SK-N-MC (cell line): ENCODE measurements at regions not wholly inside any gene's neighbourhood (a gene's known extent, or its start where the extent isn't known, plus 50 kb on each side); places are given as distances from the start of the nearest gene placed in this dataset.

Experiments used
- DNase-seq: peaks from one replicate; pipeline ENCODE4 v3.0.0-alpha.2; 2011; ENCODE audit warnings: low read depth, low spot score
- H3K27ac ChIP-seq: fragments of 200-600 bp; sonication (generic); 2 replicates; pipeline ENCODE4 v1.5.1; 2016; ENCODE audit warnings: mixed run types
- H3K36me3 ChIP-seq: fragments of 200-600 bp; sonication (generic); 2 replicates; pipeline ENCODE4 v1.6.1; 2017; ENCODE audit warnings: antibody characterized with exemption, low read length, mixed read lengths; ENCODE audit not compliant: insufficient read depth
- H3K4me3 ChIP-seq: fragments of 200-600 bp; sonication (generic); 2 replicates; pipeline ENCODE4 v1.5.1; 2016
- H3K9ac ChIP-seq: fragments of 200-600 bp; sonication (generic); 2 replicates; pipeline ENCODE4 v1.8.0; 2017; ENCODE audit warnings: mixed run types, mixed read lengths; ENCODE audit not compliant: insufficient read length
- H3K9me3 ChIP-seq: fragments of 200-600 bp; sonication (generic); 2 replicates; pipeline ENCODE4 v1.6.1; 2017; ENCODE audit warnings: low read depth, mild to moderate bottlenecking, antibody characterized with exemption, low read length, moderate library complexity, mixed read lengths
- EZH2 ChIP-seq: fragments of 200-600 bp; sonication (generic); IDR thresholded peaks from one replicate; pipeline ENCODE4 v1.6.1; 2017; ENCODE audit warnings: antibody characterized with exemption
- FOXP2 ChIP-seq: optimal IDR thresholded peaks from 2 replicates; pipeline ENCODE3; 2011; ENCODE audit warnings: mild to moderate bottlenecking, moderate library complexity; ENCODE audit not compliant: insufficient read depth; ENCODE audit errors: extremely low read length, control extremely low read depth
- POLR2AphosphoS5 ChIP-seq: IDR thresholded peaks from 2 replicates; pipeline ENCODE4 v1.6.1; 2012; ENCODE audit warnings: mild to moderate bottlenecking, low read depth, low read length, borderline replicate concordance

DNA sequence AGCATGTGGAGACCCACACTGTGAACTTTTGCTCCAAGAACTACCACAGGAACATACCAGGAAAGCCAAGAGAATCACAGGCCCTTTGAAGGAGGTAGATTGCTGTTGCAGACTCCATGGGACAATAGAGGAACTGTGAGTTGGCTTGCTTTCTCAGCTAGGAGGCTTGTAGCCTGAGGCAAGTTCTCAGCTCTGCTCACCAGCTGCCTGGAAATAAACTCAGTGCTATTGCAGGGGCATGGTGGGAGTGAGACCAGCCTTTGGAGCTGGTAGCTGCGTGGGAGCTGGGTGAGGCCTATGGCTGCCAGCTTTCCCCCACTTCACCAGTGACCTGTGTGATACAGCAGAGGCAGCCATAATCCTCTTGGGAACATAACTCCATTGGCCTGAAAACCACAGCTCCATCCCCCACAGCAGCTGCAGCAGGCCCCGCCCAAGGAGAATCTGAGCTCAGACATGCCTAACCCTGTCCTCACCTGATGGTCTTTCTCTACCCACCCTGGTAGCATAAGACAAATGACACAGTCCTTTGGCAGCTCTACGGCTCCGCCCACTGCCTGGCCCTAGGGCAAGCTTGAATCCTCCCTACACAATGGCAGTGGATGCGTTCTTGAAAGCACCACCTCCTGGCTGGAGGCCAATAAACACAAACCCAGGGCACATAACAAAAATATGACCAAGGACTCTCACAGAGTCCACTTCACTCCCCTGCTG, 389.5 kb downstream of the KIF4B start:
- no peak overlapping the region for H3K4me3 ChIP-seq
- H3K27ac ChIP-seq: no peak overlapping the region
- H3K9me3 ChIP-seq: no peaks in the 10 kb centered on the region
- no peak overlapping the region for H3K9ac ChIP-seq
- TF ChIP-seq POLR2AphosphoS5 (no peak), FOXP2 (no peak), EZH2 (no peak)
- peak; percentile 34 for DNase-seq
- H3K36me3 ChIP-seq: no peaks in the 10 kb centered on the region

DNA sequence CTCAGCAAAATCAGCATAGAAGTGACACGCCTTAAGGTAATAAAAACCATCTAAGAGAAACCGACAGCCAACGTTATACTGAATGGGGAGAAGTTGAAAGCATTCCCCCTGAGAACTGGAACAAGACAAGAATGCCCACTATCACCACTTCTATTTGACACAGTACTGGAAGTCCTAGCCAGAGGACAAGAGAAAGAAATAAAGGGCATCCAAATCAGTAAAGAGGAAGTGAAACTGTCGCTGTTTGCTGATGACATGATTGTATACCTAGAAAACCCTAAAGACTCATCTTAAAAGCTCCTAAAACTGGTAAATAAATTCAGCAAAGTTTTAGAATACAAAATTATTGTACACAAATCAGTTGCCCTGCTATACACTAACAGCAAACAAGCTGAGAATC, 393.3 kb downstream of the KIF4B start:
- TF ChIP-seq FOXP2 (no peak), EZH2 (no peak), POLR2AphosphoS5 (no peak)
- Histone ChIP-seq H3K9me3 (no peaks in the 10 kb centered on the region), H3K4me3 (no peak overlapping the region), H3K9ac (no peak overlapping the region), H3K27ac (no peak overlapping the region), H3K36me3 (no peaks in the 10 kb centered on the region)
- DNase-seq: no peak

DNA sequence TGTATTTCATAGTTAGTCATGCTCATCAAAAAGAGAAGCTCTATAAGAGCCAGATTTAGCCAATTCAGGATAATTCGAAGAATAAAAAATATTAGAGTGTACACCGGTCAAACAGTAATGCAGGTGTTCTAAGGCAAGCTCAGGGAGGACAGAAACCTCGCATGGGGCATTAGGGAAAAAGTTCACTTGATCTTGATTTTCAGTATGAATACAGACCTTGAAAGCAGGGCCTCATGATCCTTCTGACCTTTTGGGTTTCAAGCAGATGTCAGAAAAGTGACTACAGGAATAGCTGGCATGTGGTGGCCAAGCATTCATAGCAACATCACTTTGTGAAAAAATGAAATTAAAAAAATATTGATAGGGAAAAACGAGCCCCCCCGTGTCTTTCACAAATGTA, 394.9 kb downstream of the KIF4B start:
- Histone ChIP-seq H3K36me3 (no peaks in the 10 kb centered on the region), H3K9ac (no peak overlapping the region), H3K27ac (no peak overlapping the region), H3K9me3 (no peaks in the 10 kb centered on the region), H3K4me3 (no peak overlapping the region)
- DNase-seq: no peak
- TF ChIP-seq EZH2 (no peak), FOXP2 (no peak), POLR2AphosphoS5 (no peak)

DNA sequence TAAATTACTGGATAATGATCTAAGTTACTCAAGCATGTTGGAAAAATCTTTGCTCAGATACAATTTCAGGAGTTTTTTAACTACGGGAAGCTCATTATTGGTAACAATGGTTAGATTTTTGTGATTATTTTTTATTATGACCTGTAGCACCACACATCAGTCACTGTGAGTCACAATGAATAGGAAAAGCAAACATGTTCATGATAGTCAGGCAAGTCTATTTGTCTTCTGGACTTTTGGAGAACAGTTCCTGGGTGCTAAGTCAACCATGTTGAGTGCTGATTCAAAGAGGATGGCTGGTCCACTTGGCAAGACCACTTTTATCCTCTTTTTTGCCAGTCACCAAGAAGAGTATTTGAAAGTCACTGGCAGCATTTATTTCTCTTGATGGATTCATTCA, 403.2 kb downstream of the KIF4B start:
- Histone ChIP-seq H3K36me3 (no peaks in the 10 kb centered on the region), H3K9ac (no peak overlapping the region), H3K27ac (no peak overlapping the region), H3K4me3 (no peak overlapping the region), H3K9me3 (no peaks in the 10 kb centered on the region)
- TF ChIP-seq EZH2: no peak
- TF ChIP-seq FOXP2: no peak
- TF ChIP-seq POLR2AphosphoS5: no peak
- DNase-seq: no peak

DNA sequence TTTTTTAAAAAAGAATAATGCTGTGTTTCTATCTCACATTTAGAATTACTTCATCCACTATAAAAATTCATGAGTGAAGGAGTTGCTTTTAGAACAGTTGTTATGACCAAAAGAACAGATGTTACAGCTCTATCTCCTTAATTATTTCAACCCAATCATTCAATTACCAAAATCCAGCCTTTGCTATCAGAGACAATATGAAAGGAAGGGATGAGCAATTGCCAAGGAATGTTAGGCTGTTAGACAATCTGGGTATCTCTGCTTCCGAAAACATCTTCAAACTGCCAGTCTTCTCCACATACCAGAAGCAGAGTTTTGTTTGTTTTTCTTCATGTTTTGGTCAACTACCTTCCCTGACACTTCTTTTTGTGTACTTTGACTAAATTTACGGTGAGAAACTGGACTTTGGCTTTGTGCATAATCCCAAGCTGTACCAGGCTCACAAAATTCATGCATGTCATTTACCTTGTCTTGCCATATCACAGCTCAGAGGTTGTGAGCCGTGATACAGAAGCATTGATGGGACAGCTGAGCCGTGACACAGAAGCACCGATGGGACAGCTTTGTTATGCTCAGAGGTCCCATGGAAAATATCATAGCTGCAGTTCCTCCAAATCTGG, 405.5 kb downstream of the KIF4B start:
- no peak for DNase-seq

DNA sequence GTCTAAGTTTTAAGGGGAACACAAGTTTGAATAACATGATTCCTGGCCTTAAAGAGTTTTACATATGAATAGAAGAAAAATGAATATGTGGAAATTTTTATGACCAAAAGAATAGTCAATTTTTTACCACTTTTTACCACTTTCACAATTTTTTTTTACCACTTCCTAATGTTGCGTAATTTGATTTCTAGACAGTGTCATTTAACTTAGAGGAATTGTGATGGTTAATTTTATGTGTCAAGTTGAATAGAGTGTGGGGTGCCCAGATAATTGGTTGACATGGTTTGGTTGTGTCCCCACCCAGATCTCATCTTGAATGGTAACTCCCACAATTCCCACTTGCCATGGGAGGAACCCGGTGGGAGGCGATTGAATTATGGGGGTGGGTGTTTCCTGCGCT, 416.6 kb downstream of the KIF4B start:
- TF ChIP-seq POLR2AphosphoS5 (no peak), FOXP2 (no peak), EZH2 (no peak)
- Histone ChIP-seq H3K36me3 (no peaks in the 10 kb centered on the region), H3K9me3 (no peaks in the 10 kb centered on the region), H3K9ac (no peak overlapping the region), H3K27ac (no peak overlapping the region), H3K4me3 (no peak overlapping the region)
- DNase-seq: no peak

More for the DNA sequence above, 405.5 kb downstream of the KIF4B start:
- Histone ChIP-seq H3K36me3 (no peaks in the 10 kb centered on the region), H3K4me3 (no peak overlapping the region), H3K9ac (no peak overlapping the region), H3K9me3 (no peaks in the 10 kb centered on the region), H3K27ac (no peak overlapping the region)
- TF ChIP-seq FOXP2 (no peak), POLR2AphosphoS5 (no peak), EZH2 (no peak)

DNA sequence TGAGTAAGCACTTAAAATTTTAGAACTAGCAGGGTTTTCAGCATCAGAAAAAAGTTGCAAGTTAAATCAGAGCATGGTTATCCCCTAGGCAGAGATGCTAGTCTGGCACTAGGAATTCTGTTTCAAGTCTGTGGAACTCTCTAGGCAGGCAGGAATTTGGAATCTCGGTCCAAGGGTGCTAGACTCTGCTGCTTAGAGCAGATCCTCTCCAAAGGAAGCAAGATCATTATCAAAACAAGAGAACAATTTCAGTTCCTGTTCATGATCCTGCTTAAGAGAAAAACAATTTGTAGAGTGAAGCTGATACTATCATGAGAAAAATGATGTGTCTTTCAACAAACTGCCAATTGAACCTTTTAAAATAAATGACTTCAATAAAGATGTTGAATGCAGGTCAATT, 420.7 kb downstream of the KIF4B start:
- Histone ChIP-seq H3K9me3 (no peaks in the 10 kb centered on the region), H3K36me3 (no peaks in the 10 kb centered on the region), H3K9ac (no peak overlapping the region), H3K27ac (no peak overlapping the region), H3K4me3 (no peak overlapping the region)
- DNase-seq: no peak
- TF ChIP-seq EZH2: no peak
- TF ChIP-seq POLR2AphosphoS5: no peak
- no peak for TF ChIP-seq FOXP2

DNA sequence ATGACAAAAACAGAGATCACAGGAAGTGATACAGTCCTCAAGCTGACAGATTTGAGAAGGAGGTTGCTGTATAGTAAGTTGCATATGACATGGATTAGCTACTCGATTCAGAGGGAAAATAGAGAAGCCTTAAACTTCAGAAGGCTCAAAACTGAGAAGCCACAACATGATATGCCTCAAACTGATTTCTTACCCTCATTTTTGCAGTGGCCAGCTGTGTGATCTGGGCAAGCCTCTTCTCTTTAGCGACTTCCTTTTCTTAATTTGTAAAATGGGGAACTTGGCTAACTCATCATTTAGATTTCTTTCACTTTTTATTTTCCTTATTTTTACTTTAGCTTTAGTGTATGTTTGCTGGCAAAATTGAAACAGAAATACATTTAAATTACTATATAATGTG, 421.1 kb downstream of the KIF4B start:
- DNase-seq: no peak
- Histone ChIP-seq H3K36me3 (no peaks in the 10 kb centered on the region), H3K9ac (no peak overlapping the region), H3K27ac (no peak overlapping the region), H3K4me3 (no peak overlapping the region), H3K9me3 (no peaks in the 10 kb centered on the region)
- TF ChIP-seq FOXP2 (no peak), POLR2AphosphoS5 (no peak), EZH2 (no peak)
